SK-N-MC (cell line): ENCODE measurements at regions not wholly inside any gene's neighbourhood (a gene's known extent, or its start where the extent isn't known, plus 50 kb on each side); places are given as distances from the start of the nearest gene placed in this dataset.

Experiments
- DNase-seq: peaks from one replicate; pipeline ENCODE4 v3.0.0-alpha.2; 2011; ENCODE audit warnings: low read depth, low spot score
- H3K27ac ChIP-seq: fragments of 200-600 bp; sonication (generic); 2 replicates; pipeline ENCODE4 v1.5.1; 2016; ENCODE audit warnings: mixed run types
- H3K36me3 ChIP-seq: fragments of 200-600 bp; sonication (generic); 2 replicates; pipeline ENCODE4 v1.6.1; 2017; ENCODE audit warnings: antibody characterized with exemption, low read length, mixed read lengths; ENCODE audit not compliant: insufficient read depth
- H3K4me3 ChIP-seq: fragments of 200-600 bp; sonication (generic); 2 replicates; pipeline ENCODE4 v1.5.1; 2016
- H3K9ac ChIP-seq: fragments of 200-600 bp; sonication (generic); 2 replicates; pipeline ENCODE4 v1.8.0; 2017; ENCODE audit warnings: mixed run types, mixed read lengths; ENCODE audit not compliant: insufficient read length
- H3K9me3 ChIP-seq: fragments of 200-600 bp; sonication (generic); 2 replicates; pipeline ENCODE4 v1.6.1; 2017; ENCODE audit warnings: low read depth, mild to moderate bottlenecking, antibody characterized with exemption, low read length, moderate library complexity, mixed read lengths
- EZH2 ChIP-seq: fragments of 200-600 bp; sonication (generic); IDR thresholded peaks from one replicate; pipeline ENCODE4 v1.6.1; 2017; ENCODE audit warnings: antibody characterized with exemption
- FOXP2 ChIP-seq: optimal IDR thresholded peaks from 2 replicates; pipeline ENCODE3; 2011; ENCODE audit warnings: mild to moderate bottlenecking, moderate library complexity; ENCODE audit not compliant: insufficient read depth; ENCODE audit errors: extremely low read length, control extremely low read depth
- POLR2AphosphoS5 ChIP-seq: IDR thresholded peaks from 2 replicates; pipeline ENCODE4 v1.6.1; 2012; ENCODE audit warnings: mild to moderate bottlenecking, low read depth, low read length, borderline replicate concordance

DNA sequence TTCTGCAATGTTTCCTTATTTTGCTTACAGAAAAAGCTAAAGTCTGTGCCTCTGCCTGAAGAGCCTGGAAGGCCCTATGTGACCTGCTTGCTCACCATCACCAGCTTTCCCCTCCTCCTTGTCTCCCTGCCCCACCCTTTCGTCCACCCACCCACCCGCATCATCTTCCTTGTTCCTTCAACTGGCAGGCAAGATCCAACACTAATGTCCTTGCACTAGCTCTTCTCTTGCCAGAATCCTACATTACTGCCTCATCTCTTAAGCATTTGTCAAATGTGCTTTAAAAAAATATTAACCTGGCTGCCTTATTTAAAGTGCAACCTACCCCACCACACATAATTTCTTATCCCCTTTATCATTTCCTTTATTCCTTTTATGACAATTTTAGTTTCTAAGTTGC lies 165.1 kb upstream of the PPP3CA start:
- TF ChIP-seq FOXP2 (no peak), POLR2AphosphoS5 (no peak), EZH2 (no peak)
- DNase-seq: no peak
- H3K36me3 ChIP-seq: no peaks in the 10 kb centered on the region
- H3K9ac ChIP-seq: no peak overlapping the region
- H3K9me3 ChIP-seq: no peaks in the 10 kb centered on the region
- no peak overlapping the region for H3K27ac ChIP-seq
- H3K4me3 ChIP-seq: no peak overlapping the region

DNA sequence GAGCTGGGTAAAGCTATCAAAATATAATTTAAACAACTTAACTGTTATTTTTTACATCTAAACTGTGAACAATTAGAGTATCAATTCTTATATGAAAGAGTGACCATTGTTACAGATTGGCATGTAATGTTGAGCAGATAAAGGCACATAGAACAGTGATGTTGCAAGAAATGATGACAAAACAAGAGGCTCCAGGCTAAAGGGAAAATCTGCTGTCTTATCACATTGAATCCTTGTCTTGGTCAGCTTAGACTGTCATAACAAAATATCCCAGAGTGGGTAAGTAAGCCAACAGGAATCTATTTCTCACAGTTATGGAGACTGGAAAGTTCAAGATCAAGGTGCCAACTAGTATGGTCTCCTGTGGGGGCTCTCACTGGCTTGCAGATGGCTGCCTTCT lies 154.1 kb upstream of the PPP3CA start:
- Histone ChIP-seq H3K9me3 (no peaks in the 10 kb centered on the region), H3K27ac (no peak overlapping the region), H3K4me3 (no peak overlapping the region), H3K36me3 (no peaks in the 10 kb centered on the region), H3K9ac (no peak overlapping the region)
- no peak for DNase-seq
- TF ChIP-seq EZH2: no peak
- no peak for TF ChIP-seq POLR2AphosphoS5

DNA sequence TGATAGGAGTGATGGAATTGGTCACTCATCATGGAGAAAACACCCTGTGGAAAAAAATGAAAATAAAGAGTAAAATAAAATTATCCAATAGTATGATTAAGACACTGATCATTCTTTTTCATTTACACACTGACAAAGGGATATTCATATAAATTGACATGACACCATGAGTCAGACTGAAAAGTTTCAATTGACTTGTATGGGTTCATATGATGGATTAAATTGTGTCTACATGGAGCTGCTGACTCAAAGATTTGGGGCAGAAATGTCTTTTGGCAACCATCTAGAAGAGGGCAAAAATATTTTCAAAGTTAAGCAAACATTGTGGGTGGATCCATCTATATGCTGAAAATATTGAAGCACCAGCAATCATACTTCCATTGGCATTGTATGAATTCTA lies 153.4 kb upstream of the PPP3CA start:
- H3K4me3 ChIP-seq: no peak overlapping the region

DNA sequence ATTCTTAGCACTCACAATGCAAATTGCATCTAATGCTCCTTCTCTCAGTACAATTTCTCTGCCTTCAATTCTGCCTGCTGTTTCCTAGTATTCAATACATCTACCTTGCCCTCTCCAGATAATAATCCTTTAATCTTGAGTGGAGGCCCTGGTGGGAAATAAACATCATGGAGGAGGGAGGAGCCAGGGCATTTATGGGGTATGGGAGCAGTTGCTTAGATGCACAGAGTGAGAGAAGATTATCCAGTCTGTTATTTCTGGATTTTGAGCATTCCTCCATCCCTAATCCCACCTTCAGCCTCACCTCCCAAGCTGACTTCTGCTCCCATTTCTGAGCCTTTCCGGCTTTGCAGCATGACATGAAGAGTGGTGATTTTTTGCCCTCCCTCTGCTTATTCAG lies 127.9 kb upstream of the PPP3CA start:
- no peaks in the 10 kb centered on the region for H3K9me3 ChIP-seq
- no peak overlapping the region for H3K9ac ChIP-seq
- no peak overlapping the region for H3K4me3 ChIP-seq
- TF ChIP-seq POLR2AphosphoS5: no peak
- TF ChIP-seq EZH2: no peak
- TF ChIP-seq FOXP2: no peak
- no peak for DNase-seq
- H3K27ac ChIP-seq: no peak overlapping the region
- no peaks in the 10 kb centered on the region for H3K36me3 ChIP-seq

More for the DNA sequence above, 153.4 kb upstream of the PPP3CA start:
- TF ChIP-seq EZH2 (no peak), FOXP2 (no peak), POLR2AphosphoS5 (no peak)
- no peaks in the 10 kb centered on the region for H3K36me3 ChIP-seq
- no peaks in the 10 kb centered on the region for H3K9me3 ChIP-seq
- no peak overlapping the region for H3K9ac ChIP-seq
- no peak for DNase-seq
- H3K27ac ChIP-seq: no peak overlapping the region

DNA sequence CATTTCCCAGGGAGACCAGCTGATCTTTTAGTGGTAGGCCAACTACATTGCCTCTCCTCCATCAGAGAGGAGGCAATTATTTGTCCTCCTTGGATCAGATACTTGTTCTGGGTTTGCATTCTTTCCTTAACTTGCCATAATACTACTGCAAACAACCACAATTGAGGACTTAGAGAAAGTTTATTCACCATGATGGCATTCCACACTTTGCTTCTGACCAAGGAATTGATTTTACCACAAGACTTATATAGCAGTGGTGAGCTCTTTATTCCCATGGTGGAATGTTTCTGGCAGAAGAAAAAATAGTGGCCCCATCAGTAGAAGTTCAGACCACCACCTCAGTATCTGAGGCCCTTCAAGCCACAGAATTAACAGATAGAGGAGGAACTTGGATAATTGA lies 123.9 kb upstream of the PPP3CA start:
- no peak overlapping the region for H3K9ac ChIP-seq
- no peaks in the 10 kb centered on the region for H3K9me3 ChIP-seq
- no peak for DNase-seq
- H3K36me3 ChIP-seq: no peaks in the 10 kb centered on the region
- no peak overlapping the region for H3K27ac ChIP-seq
- no peak overlapping the region for H3K4me3 ChIP-seq
- TF ChIP-seq POLR2AphosphoS5 (no peak), EZH2 (no peak), FOXP2 (no peak)

DNA sequence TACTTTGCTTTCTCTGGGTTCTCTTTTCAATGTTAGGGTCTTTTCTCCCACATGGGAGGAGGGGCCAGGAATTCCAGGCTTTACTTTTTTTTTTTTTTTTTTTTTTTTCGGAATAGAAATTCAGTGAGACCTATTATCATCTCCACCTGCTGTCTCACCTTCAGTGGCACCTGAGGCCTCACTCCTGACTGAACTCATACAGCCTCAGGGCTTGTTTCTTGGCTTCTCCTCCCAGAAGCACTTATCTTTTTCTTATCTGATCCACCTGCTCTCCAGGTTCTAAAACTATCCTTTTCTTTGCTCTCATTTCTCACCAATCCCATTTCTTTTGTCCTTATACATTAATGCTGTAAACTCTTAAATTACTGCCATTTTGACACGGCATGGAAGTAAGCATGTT lies 117.3 kb upstream of the PPP3CA start:
- TF ChIP-seq FOXP2: no peak
- TF ChIP-seq POLR2AphosphoS5: no peak
- TF ChIP-seq EZH2: no peak
- Histone ChIP-seq H3K9ac (no peak overlapping the region), H3K9me3 (no peaks in the 10 kb centered on the region), H3K4me3 (no peak overlapping the region), H3K27ac (no peak overlapping the region), H3K36me3 (no peaks in the 10 kb centered on the region)
- DNase-seq: no peak

DNA sequence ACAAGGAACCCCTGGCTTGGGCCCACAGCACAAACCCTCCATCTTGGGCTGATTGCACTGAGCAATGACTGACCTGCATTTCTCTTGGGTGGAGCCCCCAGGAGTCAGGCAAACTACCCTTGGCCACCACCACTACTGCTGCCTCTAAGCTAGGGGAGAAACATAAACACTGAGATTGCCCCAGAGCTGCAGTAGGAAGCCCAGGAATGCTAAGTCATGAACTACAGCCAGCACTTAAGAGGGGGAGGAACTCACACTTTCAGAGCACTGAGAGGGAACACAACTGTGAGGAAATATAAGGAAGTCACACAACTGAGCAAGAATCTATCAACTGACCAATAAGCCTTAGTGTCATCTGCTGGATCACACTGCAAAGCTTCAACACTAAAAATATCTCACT lies 111.6 kb upstream of the PPP3CA start:
- H3K27ac ChIP-seq: no peak overlapping the region
- DNase-seq: no peak
- H3K9ac ChIP-seq: no peak overlapping the region
- no peak overlapping the region for H3K4me3 ChIP-seq
- H3K9me3 ChIP-seq: no peaks in the 10 kb centered on the region
- H3K36me3 ChIP-seq: no peaks in the 10 kb centered on the region
- TF ChIP-seq FOXP2 (no peak), POLR2AphosphoS5 (no peak), EZH2 (no peak)

DNA sequence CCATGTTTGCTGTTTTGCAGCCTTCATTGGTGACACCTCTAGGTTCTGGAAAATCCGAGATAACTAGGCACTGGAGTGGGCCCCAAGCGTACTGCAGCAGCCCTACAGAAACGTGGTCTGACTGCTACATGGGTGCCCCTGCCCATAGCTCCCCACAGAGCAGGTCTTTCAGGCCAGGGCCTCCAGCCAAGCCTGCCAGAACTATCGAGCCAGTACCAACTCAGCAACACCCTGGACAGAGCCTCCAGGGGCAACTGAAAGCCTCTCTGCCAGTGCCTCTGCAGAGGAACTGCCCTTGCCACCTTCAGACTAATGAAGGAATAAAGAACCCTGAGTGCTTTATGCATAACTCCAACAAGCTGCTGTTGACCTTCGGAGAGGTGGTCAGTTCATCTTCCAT lies 111.1 kb upstream of the PPP3CA start:
- Histone ChIP-seq H3K9me3 (no peaks in the 10 kb centered on the region), H3K9ac (no peak overlapping the region), H3K27ac (no peak overlapping the region), H3K36me3 (no peaks in the 10 kb centered on the region), H3K4me3 (no peak overlapping the region)
- no peak for TF ChIP-seq POLR2AphosphoS5
- TF ChIP-seq FOXP2: no peak
- TF ChIP-seq EZH2: no peak
- no peak for DNase-seq

DNA sequence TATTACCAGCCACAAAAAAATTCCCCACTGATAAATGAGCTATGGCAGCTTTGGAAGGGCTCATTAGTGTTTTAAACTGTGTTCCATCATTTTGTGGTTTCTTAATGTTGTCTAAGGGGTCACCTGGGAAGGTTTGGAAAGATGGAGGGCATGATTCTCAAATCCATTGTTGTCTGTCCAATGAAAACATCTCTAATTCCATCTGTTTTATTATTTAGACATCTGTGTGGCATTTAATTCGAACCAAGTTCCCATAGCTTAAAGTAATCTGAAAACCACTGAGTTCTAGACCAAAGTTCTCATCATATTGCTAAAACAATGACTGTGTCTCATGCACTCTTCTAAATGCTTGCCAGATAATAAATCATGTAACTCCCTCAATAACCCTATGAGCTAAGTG lies 103.8 kb upstream of the PPP3CA start:
- Histone ChIP-seq H3K27ac (no peak overlapping the region), H3K36me3 (no peaks in the 10 kb centered on the region), H3K9me3 (no peaks in the 10 kb centered on the region), H3K9ac (no peak overlapping the region), H3K4me3 (no peak overlapping the region)
- TF ChIP-seq EZH2 (no peak), FOXP2 (no peak), POLR2AphosphoS5 (no peak)
- DNase-seq: no peak
